ENCODE measurements at regions not wholly inside any gene's neighbourhood (a gene's known extent, or its start where the extent isn't known, plus 50 kb on each side); places are given as distances from the start of the nearest gene placed in this dataset.

DNA sequence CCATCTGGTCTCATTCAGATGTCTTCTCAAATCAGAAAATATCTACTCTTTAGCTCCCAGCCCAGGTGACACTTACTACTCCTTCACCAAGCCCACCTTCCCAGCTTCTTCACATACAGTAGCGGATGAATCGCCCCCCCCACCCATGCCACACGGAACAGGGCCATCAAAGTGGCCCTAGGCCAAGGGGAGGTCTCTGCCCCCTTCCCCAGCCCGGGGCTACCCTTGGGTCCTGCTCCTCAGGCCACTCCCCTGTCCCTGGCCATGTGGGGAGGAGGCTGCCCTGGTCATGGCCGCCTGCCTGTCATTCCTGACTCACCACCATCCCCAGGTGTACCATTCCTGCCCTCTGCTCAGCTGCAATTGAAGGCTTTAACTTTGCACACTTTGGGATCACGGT is 142.8 kb downstream of the NECTIN1 start:
- peaks cover 13% of the 10 kb centered on the region for H3K4me1 ChIP-seq (ENCODE audit: insufficient read depth, low read length)
- H3K27ac Mint-ChIP-seq: no peak overlapping the region
- H3K4me1 Mint-ChIP-seq (ENCODE audit: low read depth): no peaks in the 10 kb centered on the region
- peaks cover 58% of the 10 kb centered on the region for H3K27me3 Mint-ChIP-seq
- CTCF ChIA-PET: interaction anchor here (0.6 kb wide), 1 partner anchor 57 kb away, joined by 3 read pairs; no protein-coding TSS in a partner anchor
- no peak overlapping the region for H3K27ac ChIP-seq (ENCODE audit: low read depth in 1 of 2, low read length in 2 of 2)
- H3K36me3 Mint-ChIP-seq (ENCODE audit: low read depth): no peaks in the 10 kb centered on the region
- POLR2A ChIA-PET: no interaction called here
- no peaks in the 10 kb centered on the region for H3K36me3 ChIP-seq (ENCODE audit: insufficient read depth, low read length)
- TF ChIP-seq, protein P1, sequence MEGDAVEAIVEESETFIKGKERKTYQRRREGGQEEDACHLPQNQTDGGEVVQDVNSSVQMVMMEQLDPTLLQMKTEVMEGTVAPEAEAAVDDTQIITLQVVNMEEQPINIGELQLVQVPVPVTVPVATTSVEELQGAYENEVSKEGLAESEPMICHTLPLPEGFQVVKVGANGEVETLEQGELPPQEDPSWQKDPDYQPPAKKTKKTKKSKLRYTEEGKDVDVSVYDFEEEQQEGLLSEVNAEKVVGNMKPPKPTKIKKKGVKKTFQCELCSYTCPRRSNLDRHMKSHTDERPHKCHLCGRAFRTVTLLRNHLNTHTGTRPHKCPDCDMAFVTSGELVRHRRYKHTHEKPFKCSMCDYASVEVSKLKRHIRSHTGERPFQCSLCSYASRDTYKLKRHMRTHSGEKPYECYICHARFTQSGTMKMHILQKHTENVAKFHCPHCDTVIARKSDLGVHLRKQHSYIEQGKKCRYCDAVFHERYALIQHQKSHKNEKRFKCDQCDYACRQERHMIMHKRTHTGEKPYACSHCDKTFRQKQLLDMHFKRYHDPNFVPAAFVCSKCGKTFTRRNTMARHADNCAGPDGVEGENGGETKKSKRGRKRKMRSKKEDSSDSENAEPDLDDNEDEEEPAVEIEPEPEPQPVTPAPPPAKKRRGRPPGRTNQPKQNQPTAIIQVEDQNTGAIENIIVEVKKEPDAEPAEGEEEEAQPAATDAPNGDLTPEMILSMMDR (IDR thresholded peaks at IDR 0.05): no peak
- H3K9me3 Mint-ChIP-seq: no peaks in the 10 kb centered on the region
- ATAC-seq (ENCODE audit: poor library complexity) (no peak), DNase-seq (no peak)
- H3K4me3 ChIP-seq (ENCODE audit: low read length): no peak overlapping the region
- intact Hi-C loops (cut with DNase I, micrococcal nuclease): no loop called here
- no peak overlapping the region for H3K4me3 Mint-ChIP-seq
- peaks cover 36 to 44% of the 10 kb centered on the region in 2 experiments for H3K27me3 ChIP-seq (ENCODE audit: control insufficient read depth in 1 of 2, insufficient read depth in 2 of 2, low read length in 2 of 2)
- H3K9me3 ChIP-seq (ENCODE audit: control insufficient read depth in 1 of 2, insufficient read depth in 1 of 2, low read length in 2 of 2): peaks cover 0 to 18% of the 10 kb centered on the region in 2 experiments

DNA sequence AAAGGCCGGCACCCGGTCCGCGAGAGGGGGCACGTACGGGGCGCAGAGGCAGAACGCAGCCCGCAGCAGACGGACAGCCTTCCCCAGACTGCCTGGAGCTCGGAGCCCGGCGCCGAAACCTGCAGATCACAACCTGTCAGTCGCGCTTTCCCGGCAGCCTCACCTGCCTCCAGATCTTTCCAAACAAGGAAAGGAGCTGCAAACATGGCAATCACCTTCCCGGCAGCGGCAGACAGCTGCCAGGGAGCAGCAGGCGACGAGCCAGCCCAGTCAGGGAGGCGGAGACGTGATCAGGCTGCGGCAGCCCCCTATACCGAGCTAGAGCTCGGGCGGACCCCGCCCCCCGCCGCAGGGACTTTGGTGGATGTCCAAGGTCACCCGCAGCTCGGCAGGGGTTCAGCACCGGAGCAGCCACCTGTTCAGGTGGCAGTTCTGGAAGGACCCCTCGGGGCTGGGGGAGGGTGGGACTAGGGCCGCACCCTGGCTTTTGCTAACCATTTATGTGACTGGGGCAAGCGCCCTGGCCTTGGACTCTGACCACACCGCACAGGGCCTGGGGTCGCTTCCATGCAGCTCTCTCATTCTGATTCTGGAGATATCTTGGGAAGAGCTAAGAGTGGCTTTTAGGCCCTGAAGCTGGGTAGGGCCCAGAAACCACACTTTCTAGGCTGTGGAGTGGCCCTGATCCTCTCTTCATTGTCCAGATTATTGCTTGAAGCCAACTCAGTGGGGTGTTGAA is 143.8 kb downstream of the NECTIN1 start:
- H3K4me1 ChIP-seq (ENCODE audit: insufficient read depth, low read length): peaks cover 13% of the 10 kb centered on the region

DNA sequence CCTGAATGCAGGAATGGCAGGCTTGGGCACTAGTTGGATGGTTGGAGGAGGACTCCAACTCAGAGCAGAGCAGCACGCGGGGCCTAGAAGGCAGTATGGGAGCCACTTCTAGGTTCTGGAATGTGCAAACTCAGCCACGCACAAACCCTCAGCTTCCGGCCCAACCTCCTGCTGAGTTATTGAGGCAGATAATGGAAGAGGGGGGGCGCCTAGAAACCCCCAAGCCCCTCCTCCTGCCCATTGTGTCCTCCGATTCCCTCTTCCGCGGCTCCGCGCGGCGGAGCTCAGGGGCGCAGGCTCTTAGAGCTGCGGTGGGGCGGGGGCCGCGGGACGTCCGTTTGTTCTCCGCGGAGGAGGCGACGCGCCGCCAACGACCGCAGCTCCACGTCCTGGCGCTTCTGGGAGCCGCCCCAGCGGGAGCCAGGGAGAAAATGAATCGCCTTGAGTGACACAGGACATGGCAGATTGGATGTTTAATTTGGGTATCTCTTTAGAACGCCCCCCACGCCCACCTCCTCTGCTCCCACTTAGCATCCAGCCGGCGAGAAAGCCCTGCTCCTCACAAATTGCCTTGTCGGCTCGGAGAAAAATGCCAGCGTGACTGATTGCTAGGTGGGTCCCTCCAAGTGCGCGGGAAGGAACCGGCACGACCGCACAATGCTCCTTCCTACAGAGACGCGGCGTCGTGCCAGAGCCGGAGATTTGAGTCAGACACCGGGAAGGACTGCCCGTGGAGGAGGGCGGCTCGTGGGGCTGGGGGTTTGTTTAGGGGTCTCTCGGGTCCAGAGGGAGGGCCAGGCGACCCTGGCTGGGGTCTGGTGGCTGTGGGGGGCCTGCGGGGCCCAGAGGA is 144.6 kb downstream of the NECTIN1 start:
- Mint-ChIP-seq H3K36me3 (ENCODE audit: low read depth) (no peaks in the 10 kb centered on the region), H3K4me3 (no peak overlapping the region), H3K9me3 (no peaks in the 10 kb centered on the region), H3K27me3 (peaks cover 66% of the 10 kb centered on the region), H3K27ac (no peak overlapping the region), H3K4me1 (ENCODE audit: low read depth) (no peaks in the 10 kb centered on the region)
- Histone ChIP-seq H3K27ac (ENCODE audit: low read depth in 1 of 2, low read length in 2 of 2) (no peak overlapping the region), H3K4me3 (ENCODE audit: low read length) (peak overlapping the region; percentile 14), H3K4me1 (ENCODE audit: insufficient read depth, low read length) (peaks cover 13% of the 10 kb centered on the region), H3K27me3 (ENCODE audit: control insufficient read depth in 1 of 2, insufficient read depth in 2 of 2, low read length in 2 of 2) (peaks cover 38 to 48% of the 10 kb centered on the region in 2 experiments), H3K9me3 (ENCODE audit: control insufficient read depth in 1 of 2, insufficient read depth in 1 of 2, low read length in 2 of 2) (peaks cover 0 to 18% of the 10 kb centered on the region in 2 experiments), H3K36me3 (ENCODE audit: insufficient read depth, low read length) (no peaks in the 10 kb centered on the region)
- no peak for ATAC-seq (ENCODE audit: poor library complexity)
- intact Hi-C loops (cut with DNase I, micrococcal nuclease): no loop called here
- TF ChIP-seq, protein P1 (IDR thresholded peaks at IDR 0.05): no peak
- ChIA-PET POLR2A (no interaction called here), CTCF (no interaction called here)
- peak in 2 of 14 experiments; percentile 1 to 10 for DNase-seq

More for the DNA sequence above, 143.8 kb downstream of the NECTIN1 start:
- H3K27me3 ChIP-seq (ENCODE audit: control insufficient read depth in 1 of 2, insufficient read depth in 2 of 2, low read length in 2 of 2): peaks cover 36 to 48% of the 10 kb centered on the region in 2 experiments
- intact Hi-C loops (cut with DNase I, micrococcal nuclease): no loop called here
- no peak for DNase-seq
- no peaks in the 10 kb centered on the region for H3K9me3 Mint-ChIP-seq
- H3K36me3 ChIP-seq (ENCODE audit: insufficient read depth, low read length): no peaks in the 10 kb centered on the region
- H3K27ac ChIP-seq (ENCODE audit: low read depth in 1 of 2, low read length in 2 of 2): no peak overlapping the region
- H3K27ac Mint-ChIP-seq: no peak overlapping the region
- H3K4me3 Mint-ChIP-seq: no peak overlapping the region
- peaks cover 0 to 18% of the 10 kb centered on the region in 2 experiments for H3K9me3 ChIP-seq (ENCODE audit: control insufficient read depth in 1 of 2, insufficient read depth in 1 of 2, low read length in 2 of 2)
- peaks cover 62% of the 10 kb centered on the region for H3K27me3 Mint-ChIP-seq
- ATAC-seq (ENCODE audit: poor library complexity): no peak
- H3K4me3 ChIP-seq (ENCODE audit: low read length): peak overlapping the region; percentile 14
- no peaks in the 10 kb centered on the region for H3K4me1 Mint-ChIP-seq (ENCODE audit: low read depth)
- TF ChIP-seq, protein P1 (IDR thresholded peaks at IDR 0.05): no peak
- POLR2A ChIA-PET: no interaction called here
- CTCF ChIA-PET: interaction anchor here (0.6 kb wide), 1 partner anchor 58 kb away, joined by 3 read pairs; no protein-coding TSS in a partner anchor
- no peaks in the 10 kb centered on the region for H3K36me3 Mint-ChIP-seq (ENCODE audit: low read depth)
